SIG-M5 treated with dmso at 0.1 percent for 504 hours (cell line): ENCODE measurements at regions not wholly inside any gene's neighbourhood (a gene's known extent, or its start where the extent isn't known, plus 50 kb on each side); places are given as distances from the start of the nearest gene placed in this dataset.

Experiments
- DNase-seq: peaks from one replicate; lab custom pipeline; 2025; ENCODE audit not compliant: unreplicated experiment; lab: John Stamatoyannopoulos, UW

DNA sequence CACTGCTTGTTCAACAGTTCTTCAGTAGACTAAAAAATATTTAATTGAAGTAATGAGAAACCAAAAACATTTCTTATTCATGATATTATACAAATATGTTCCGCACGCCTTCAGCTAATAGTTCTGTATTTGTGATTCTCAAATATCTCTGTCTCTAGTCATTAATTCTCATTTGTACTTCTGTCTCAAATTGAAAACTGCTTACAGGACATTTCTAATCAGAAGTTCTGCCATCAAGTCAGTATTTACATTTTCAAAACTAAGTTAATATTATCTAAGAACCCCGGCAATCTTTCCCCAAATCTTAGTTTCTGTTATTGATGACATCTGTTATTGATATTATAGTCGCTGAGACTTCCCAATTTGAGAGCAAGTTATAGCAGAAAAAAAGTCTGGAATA lies 78.6 kb upstream of the PGRMC2 start:
- no peak for DNase-seq

GRCh38 chr4:128364565-128364964 lies 77.0 kb upstream of the PGRMC2 start:
- no peak for DNase-seq

DNA sequence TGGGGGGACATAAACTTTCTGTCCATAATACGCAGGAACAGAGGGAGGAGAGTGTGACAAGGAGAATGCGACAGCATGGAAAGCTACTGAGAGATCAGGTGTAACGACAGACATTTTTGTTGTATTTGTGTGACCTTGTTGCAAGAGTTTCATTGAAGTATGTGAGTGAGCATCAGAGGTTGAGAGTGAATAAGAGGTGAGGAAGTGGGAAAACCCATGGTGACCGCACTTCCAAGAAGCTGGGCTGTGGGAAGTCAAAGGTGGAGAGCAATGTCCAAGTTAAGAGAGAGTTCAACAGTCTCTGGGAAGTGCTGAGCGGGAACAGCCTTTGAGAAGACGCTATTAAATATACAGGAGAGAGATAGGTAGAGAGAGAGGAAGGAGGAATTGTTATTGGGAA lies 76.4 kb upstream of the PGRMC2 start:
- DNase-seq = no peak

- DNase-seq = no peak
Measured at GRCh38 chr4:128362760-128363159, 75.1 kb upstream of the PGRMC2 start.

GRCh38 chr4:128359422-128359821 lies 71.8 kb upstream of the PGRMC2 start:
- DNase-seq = no peak

GRCh38 chr4:128358913-128359279 lies 71.3 kb upstream of the PGRMC2 start:
- DNase-seq = no peak

- DNase-seq = no peak
Measured at GRCh38 chr4:128358231-128358912, 70.8 kb upstream of the PGRMC2 start.

GRCh38 chr4:128357286-128357685 lies 69.7 kb upstream of the PGRMC2 start:
- DNase-seq = no peak

GRCh38 chr4:128355305-128355704 lies 67.7 kb upstream of the PGRMC2 start:
- no peak for DNase-seq

- DNase-seq = no peak
Measured at GRCh38 chr4:128354205-128354821, 66.7 kb upstream of the PGRMC2 start.

DNA sequence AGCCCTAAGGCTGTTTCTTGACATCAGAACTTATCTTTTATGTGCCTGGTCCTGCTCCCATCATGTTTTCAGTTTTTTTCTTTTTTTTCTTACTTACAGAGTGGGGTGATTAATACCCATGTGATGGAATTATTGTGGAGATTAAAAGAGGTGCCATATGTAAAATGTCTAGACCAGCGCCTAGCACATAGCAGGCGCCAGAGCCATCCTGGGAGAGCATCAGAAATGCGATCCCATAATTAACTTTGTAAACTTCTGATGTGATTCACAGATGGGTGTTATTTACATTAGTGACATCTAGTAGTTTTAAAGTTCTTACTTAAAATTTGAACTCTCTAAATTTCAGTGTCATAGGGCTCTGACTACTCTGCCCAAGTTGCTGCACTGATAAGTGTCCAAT lies 66.2 kb upstream of the PGRMC2 start:
- DNase-seq = no peak

- no peak for DNase-seq
Measured at GRCh38 chr4:128351502-128351901, 63.9 kb upstream of the PGRMC2 start.

DNA sequence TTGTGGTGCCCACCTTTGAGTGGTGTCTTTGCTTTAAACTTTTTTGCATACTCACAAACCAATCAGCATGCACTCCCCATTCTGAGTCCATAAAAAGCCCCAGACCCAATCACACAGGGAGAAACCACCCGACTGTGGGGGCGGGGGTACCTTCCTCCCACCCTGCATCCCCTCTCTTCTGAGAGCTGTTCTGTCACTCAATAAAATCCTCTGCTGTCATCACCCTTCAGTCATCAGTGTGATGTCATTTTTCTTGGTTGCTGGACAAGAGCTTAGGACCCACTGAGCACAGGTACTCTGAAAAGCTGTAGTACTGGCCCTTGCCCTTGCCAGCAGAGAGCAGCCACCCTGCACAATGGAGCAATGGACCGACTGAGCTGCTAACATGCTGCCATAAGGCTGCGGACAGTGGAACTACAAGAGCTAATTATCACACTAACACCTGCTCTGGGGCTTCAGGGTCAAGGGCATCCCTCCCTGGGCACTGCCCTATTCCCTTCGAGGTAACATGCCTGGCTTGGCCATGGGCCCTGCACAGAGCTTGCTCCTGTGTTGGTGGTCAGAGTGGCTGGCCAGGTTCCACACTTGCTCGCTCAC lies 62.9 kb upstream of the PGRMC2 start:
- no peak for DNase-seq

GRCh38 chr4:128349921-128350320 lies 62.3 kb upstream of the PGRMC2 start:
- DNase-seq = peak; percentile 45

DNA sequence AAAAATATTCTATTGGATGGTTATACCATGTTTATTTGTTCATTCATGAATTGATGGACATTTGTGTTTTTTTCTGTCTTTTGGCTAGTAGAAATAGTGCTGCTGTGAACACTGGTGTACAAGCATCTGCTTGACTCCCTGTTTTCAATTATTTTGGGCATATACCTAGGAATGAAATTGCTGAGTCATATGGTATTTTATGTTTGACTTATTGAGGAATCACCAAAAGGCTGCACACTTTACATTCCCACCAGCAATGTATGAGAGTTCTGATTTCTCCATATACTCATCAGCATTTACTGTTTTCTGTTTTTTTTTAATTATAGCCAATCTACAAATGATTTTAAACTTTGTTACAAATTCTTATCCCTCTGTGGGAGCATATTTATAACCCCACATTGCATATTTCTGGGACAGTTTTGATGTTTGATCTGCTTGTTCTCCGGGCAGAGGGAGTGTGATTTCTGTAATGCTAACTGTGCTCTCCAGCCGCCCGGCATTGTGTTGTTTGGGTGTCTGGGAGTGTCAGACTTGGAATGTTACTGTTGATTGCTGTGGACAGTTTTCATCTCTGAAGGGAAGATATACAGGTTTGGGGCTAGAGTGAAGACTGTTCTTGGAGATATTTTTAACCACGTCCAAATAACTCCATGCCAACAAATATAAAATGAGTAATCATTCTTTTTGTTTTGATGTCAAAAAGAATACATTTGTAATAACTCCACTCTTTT lies 60.5 kb upstream of the PGRMC2 start:
- DNase-seq = no peak

GRCh38 chr4:128347175-128347868 lies 59.7 kb upstream of the PGRMC2 start:
- no peak for DNase-seq

DNA sequence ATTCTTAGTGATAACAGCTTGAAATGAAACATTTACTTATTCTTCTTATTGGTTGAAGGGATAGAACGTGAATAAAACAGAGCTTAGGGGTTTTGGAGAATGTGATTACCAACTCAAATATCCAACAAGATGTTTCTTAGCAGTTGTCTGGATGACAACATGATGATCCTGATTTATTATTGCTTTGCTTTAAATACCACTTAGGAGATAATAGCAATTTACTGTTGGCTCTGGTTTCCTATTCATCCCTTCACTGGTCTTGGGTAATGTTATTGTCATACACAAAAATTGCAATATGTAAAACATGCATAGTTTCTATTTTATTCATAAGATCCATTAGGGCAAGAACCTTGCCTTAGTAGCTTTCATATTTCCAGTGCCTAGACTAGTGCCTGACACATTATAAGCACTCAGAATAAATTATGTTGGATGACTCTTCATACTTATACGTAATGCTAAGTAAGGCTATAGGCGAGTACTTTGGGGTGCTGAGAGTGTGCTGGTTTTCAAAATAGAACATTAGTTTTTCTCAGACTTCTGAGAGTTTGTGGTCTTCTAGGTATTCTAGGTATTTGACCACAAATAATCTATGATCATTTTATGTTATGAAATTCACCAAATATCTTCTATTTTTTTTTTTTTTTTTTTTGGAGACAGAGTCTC lies 58.6 kb upstream of the PGRMC2 start:
- DNase-seq = no peak

GRCh38 chr4:128345650-128346049 lies 58.0 kb upstream of the PGRMC2 start:
- no peak for DNase-seq

GRCh38 chr4:128342762-128343161 lies 55.1 kb upstream of the PGRMC2 start:
- DNase-seq = no peak

GRCh38 chr4:128341634-128342033 lies 54.0 kb upstream of the PGRMC2 start:
- DNase-seq = no peak
